SU-DHL-6 (cell line): ENCODE measurements at regions not wholly inside any gene's neighbourhood (a gene's known extent, or its start where the extent isn't known, plus 50 kb on each side); places are given as distances from the start of the nearest gene placed in this dataset.

Experiments used
- H2AFZ ChIP-seq: fragments of 200-600 bp; sonication (generic); 2 replicates; pipeline ENCODE4 v1.6.1; 2014; ENCODE audit warnings: low read depth, mild to moderate bottlenecking, moderate library complexity, mixed read lengths, antibody characterized with exemption, low read length; ENCODE audit not compliant: severe bottlenecking
- H3F3A ChIP-seq: fragments of 200-600 bp; shearing (Covaris generic); 2 replicates; pipeline ENCODE4 v1.6.0; 2016; ENCODE audit warnings: antibody characterized with exemption, mild to moderate bottlenecking; ENCODE audit not compliant: insufficient read depth
- H3K27ac ChIP-seq: fragments of 200-600 bp; sonication (generic); 2 replicates; pipeline ENCODE4 v1.5.1; 2016; ENCODE audit warnings: low read depth, mild to moderate bottlenecking, low read length, moderate library complexity, mixed read lengths
- H3K27me3 ChIP-seq: fragments of 200-600 bp; sonication (generic), shearing (Covaris generic); 2 replicates; pipeline ENCODE4 v1.6.0; 2014; ENCODE audit warnings: mild to moderate bottlenecking, low read length
- H3K36me3 ChIP-seq: fragments of 200-600 bp; sonication (generic); 2 replicates; pipeline ENCODE4 v1.6.1; 2014; ENCODE audit warnings: mild to moderate bottlenecking, low read length, mixed read lengths
- H3K4me2 ChIP-seq: fragments of 300-600, 200-600 bp; shearing (Covaris generic), sonication (generic); 2 replicates; pipeline ENCODE4 v1.6.0; 2014; ENCODE audit warnings: low read length, low read depth, mild to moderate bottlenecking; ENCODE audit not compliant: poor library complexity, severe bottlenecking
- H3K4me3 ChIP-seq: fragments of 200-600 bp; sonication (generic); 2 replicates; pipeline ENCODE4 v1.5.1; 2014; ENCODE audit warnings: antibody characterized with exemption, low read length, mild to moderate bottlenecking, mixed read lengths; ENCODE audit not compliant: insufficient read depth, poor library complexity, severe bottlenecking
- H3K79me2 ChIP-seq: fragments of 200-600 bp; sonication (generic); 2 replicates; pipeline ENCODE4 v1.6.1; 2014; ENCODE audit warnings: mild to moderate bottlenecking, low read length, moderate library complexity; ENCODE audit not compliant: insufficient read depth
- H3K9ac ChIP-seq: fragments of 200-600 bp; sonication (generic); 2 replicates; pipeline ENCODE4 v1.7.0; 2014; ENCODE audit warnings: mild to moderate bottlenecking, low read length
- H3K9me2 ChIP-seq: fragments of 200-600 bp; sonication (generic); replicated peaks from 2 replicates; pipeline ENCODE4 v1.6.1; 2014; ENCODE audit warnings: low read length; ENCODE audit not compliant: insufficient read depth
- H3K9me3 ChIP-seq: fragments of 200-600 bp; sonication (generic); 2 replicates; pipeline ENCODE4 v1.6.1; 2014; ENCODE audit warnings: low read length, mixed read lengths; ENCODE audit not compliant: insufficient read depth
- H4K20me1 ChIP-seq: fragments of 200-600 bp; sonication (generic); 2 replicates; pipeline ENCODE4 v1.6.1; 2014; ENCODE audit warnings: low read depth, mild to moderate bottlenecking, antibody characterized with exemption, low read length, moderate library complexity, mixed read lengths
- CTCF ChIP-seq: fragments of 200-600 bp; sonication (generic); IDR thresholded peaks from one replicate; pipeline ENCODE4 v1.5.1; 2017; ENCODE audit warnings: antibody characterized with exemption, mild to moderate bottlenecking, low read length, moderate library complexity; ENCODE audit not compliant: insufficient read depth, poor library complexity, severe bottlenecking
- EZH2phosphoT487 ChIP-seq: fragments of 200-600 bp; sonication (generic), shearing (Covaris generic); conservative IDR thresholded peaks from 2 replicates; pipeline ENCODE4 v1.6.1; 2018; ENCODE audit warnings: mild to moderate bottlenecking, antibody characterized with exemption, low read length, moderate library complexity, mixed read lengths

DNA sequence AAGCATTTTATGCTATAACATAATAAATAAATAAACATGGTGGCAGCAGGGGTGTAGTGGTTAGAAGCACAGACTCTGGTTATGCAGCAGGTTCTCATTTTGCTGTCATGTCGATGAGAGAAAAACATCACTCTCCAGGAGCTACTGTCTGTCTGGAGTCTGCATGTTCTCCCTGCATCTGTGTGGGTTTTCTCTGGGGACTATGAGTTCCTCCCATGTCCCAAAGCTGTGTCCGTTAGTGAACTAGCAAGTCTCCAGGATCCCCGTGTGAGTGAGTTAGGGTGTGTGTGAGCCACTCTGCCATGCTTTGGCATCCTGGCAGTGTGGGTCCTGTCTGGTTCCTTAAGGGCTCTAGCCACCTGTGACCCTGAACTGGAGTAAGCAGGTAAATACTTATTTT is 585.6 kb upstream of the AGA start:
- H3K79me2 ChIP-seq, result no peaks in the 10 kb centered on the region
- no peak overlapping the region for H3K27ac ChIP-seq
- no peaks in the 10 kb centered on the region for H3K9me3 ChIP-seq
- no peaks in the 10 kb centered on the region for H3K36me3 ChIP-seq
- no peaks in the 10 kb centered on the region for H3K27me3 ChIP-seq
- H3K4me2 ChIP-seq, result no peak overlapping the region
- no peaks in the 10 kb centered on the region for H3K9me2 ChIP-seq
- no peak overlapping the region for H3K9ac ChIP-seq
- no peak overlapping the region for H3K4me3 ChIP-seq
- H3F3A ChIP-seq, result no peaks in the 10 kb centered on the region
- no peak overlapping the region for H2AFZ ChIP-seq
- H4K20me1 ChIP-seq, result no peaks in the 10 kb centered on the region
- TF ChIP-seq EZH2phosphoT487 (no peak), CTCF (no peak)

GRCh38 chr4:178028481-178028880 is 586.2 kb upstream of the AGA start:
- H3F3A ChIP-seq, result no peaks in the 10 kb centered on the region
- no peak overlapping the region for H3K4me3 ChIP-seq
- no peaks in the 10 kb centered on the region for H4K20me1 ChIP-seq
- no peak overlapping the region for H3K27ac ChIP-seq
- H3K9me3 ChIP-seq, result no peaks in the 10 kb centered on the region
- H2AFZ ChIP-seq, result no peak overlapping the region
- H3K9me2 ChIP-seq, result no peaks in the 10 kb centered on the region
- no peak overlapping the region for H3K9ac ChIP-seq
- no peaks in the 10 kb centered on the region for H3K27me3 ChIP-seq
- TF ChIP-seq CTCF (no peak), EZH2phosphoT487 (no peak)
- no peaks in the 10 kb centered on the region for H3K36me3 ChIP-seq
- no peak overlapping the region for H3K4me2 ChIP-seq
- H3K79me2 ChIP-seq, result no peaks in the 10 kb centered on the region

GRCh38 chr4:178037459-178038214 is 595.4 kb upstream of the AGA start:
- Histone ChIP-seq H3K79me2 (no peaks in the 10 kb centered on the region), H2AFZ (no peak overlapping the region), H3K9me2 (no peaks in the 10 kb centered on the region), H3K4me2 (no peak overlapping the region), H3F3A (no peaks in the 10 kb centered on the region), H3K36me3 (no peaks in the 10 kb centered on the region), H3K9me3 (no peaks in the 10 kb centered on the region), H3K9ac (no peak overlapping the region), H3K27ac (no peak overlapping the region), H3K27me3 (no peaks in the 10 kb centered on the region), H4K20me1 (no peaks in the 10 kb centered on the region), H3K4me3 (no peak overlapping the region)
- TF ChIP-seq EZH2phosphoT487 (no peak), CTCF (no peak)
